SJCRH30 (cell line): ENCODE measurements at regions not wholly inside any gene's neighbourhood (a gene's known extent, or its start where the extent isn't known, plus 50 kb on each side); places are given as distances from the start of the nearest gene placed in this dataset.

Source experiments
- DNase-seq, 2 experiments: peaks; one replicate each; pipeline ENCODE4 v3.0.0-alpha.2; 2015 to 2020
- H3K27ac ChIP-seq: fragments of 250-450 bp; sonication (Bioruptor Pico); 2 replicates; pipeline ENCODE4 v1.5.1; 2020; ENCODE audit warnings: mild to moderate bottlenecking, moderate library complexity
- H3K27me3 ChIP-seq: fragments of 250-450 bp; sonication (Bioruptor Pico); 2 replicates; pipeline ENCODE4 v1.5.1; 2020; ENCODE audit warnings: mild to moderate bottlenecking, moderate library complexity
- H3K36me3 ChIP-seq: fragments of 250-450 bp; sonication (Bioruptor Pico); 2 replicates; pipeline ENCODE4 v1.5.1; 2020; ENCODE audit warnings: mild to moderate bottlenecking, moderate library complexity
- H3K4me1 ChIP-seq: fragments of 250-450 bp; sonication (Bioruptor Pico); 2 replicates; pipeline ENCODE4 v1.5.1; 2020; ENCODE audit warnings: mild to moderate bottlenecking, moderate library complexity
- H3K4me3 ChIP-seq: fragments of 250-450 bp; sonication (Bioruptor Pico); 2 replicates; pipeline ENCODE4 v1.5.1; 2020; ENCODE audit warnings: mild to moderate bottlenecking, moderate library complexity
- H3K9me3 ChIP-seq: fragments of 250-450 bp; sonication (Bioruptor Pico); replicated peaks from 2 replicates; pipeline ENCODE4 v1.5.1; 2020; ENCODE audit warnings: mild to moderate bottlenecking, moderate library complexity

DNA sequence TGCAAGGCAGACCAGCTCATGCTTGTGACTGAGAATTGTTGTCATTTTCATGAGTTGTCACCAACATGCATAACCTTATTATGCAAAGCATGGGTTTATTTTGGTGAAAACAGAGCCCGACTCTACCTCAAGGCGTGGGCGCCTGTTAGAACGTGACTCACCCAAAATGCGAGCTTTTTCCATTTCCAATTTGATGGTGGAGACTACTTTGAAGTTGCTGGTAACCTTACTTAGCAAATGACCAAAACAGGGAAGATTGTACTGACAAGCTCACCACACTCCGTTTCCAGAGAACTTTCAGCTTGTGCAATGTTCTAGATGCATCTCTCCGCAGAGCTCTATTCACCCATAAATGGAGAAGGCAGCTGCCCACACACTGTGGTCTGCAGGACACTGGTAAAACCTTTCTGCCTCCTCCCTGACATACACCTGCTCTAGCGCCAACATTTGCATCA lies 284.5 kb downstream of the MAF start:
- Histone ChIP-seq H3K9me3 (no peaks in the 10 kb centered on the region), H3K4me1 (0 out of 2 replicates have a peak, but pooled peaks cover 2% of the 10 kb centered on the region), H3K27ac (no peak overlapping the region), H3K36me3 (no peaks in the 10 kb centered on the region), H3K4me3 (no peak overlapping the region), H3K27me3 (no peaks in the 10 kb centered on the region)
- no peak for DNase-seq

GRCh38 chr16:79312502-79312901 lies 288.0 kb downstream of the MAF start:
- H3K27me3 ChIP-seq, result no peaks in the 10 kb centered on the region
- no peaks in the 10 kb centered on the region for H3K4me1 ChIP-seq
- H3K36me3 ChIP-seq, result no peaks in the 10 kb centered on the region
- no peak for DNase-seq
- H3K9me3 ChIP-seq, result no peaks in the 10 kb centered on the region
- H3K27ac ChIP-seq, result no peak overlapping the region
- no peak overlapping the region for H3K4me3 ChIP-seq

GRCh38 chr16:79310710-79311109 lies 289.8 kb downstream of the MAF start:
- H3K9me3 ChIP-seq, result no peaks in the 10 kb centered on the region
- no peaks in the 10 kb centered on the region for H3K4me1 ChIP-seq
- DNase-seq, result no peak
- H3K27ac ChIP-seq, result no peak overlapping the region
- H3K27me3 ChIP-seq, result no peaks in the 10 kb centered on the region
- no peaks in the 10 kb centered on the region for H3K36me3 ChIP-seq
- H3K4me3 ChIP-seq, result no peak overlapping the region

DNA sequence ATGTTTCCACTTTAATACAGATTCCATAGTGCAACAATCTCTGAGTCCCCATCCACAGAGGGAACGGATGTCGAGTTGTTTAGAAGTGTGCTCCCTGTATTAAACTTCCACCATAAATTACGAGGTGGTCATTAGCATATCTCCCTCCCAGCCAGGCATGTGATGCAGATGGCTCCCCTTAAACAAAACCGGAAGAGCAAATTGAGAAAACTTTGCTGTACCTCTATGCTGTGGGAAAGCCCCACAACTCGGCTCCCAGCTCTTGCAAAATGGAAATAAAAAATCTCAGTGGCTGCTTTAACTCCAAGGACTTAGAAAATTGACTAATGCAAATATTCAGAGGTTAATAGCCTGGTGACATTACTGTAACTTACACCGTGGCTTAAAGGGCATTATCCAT lies 290.9 kb downstream of the MAF start:
- Histone ChIP-seq H3K9me3 (no peaks in the 10 kb centered on the region), H3K27me3 (no peaks in the 10 kb centered on the region), H3K4me3 (no peak overlapping the region), H3K36me3 (no peaks in the 10 kb centered on the region), H3K27ac (no peak overlapping the region), H3K4me1 (no peaks in the 10 kb centered on the region)
- no peak for DNase-seq

- Histone ChIP-seq H3K36me3 (no peaks in the 10 kb centered on the region), H3K4me1 (no peaks in the 10 kb centered on the region), H3K27me3 (no peaks in the 10 kb centered on the region), H3K9me3 (no peaks in the 10 kb centered on the region), H3K27ac (no peak overlapping the region), H3K4me3 (no peak overlapping the region)
- DNase-seq, result no peak
Measured at GRCh38 chr16:79307214-79307613, 293.3 kb downstream of the MAF start.

- Histone ChIP-seq H3K4me3 (no peak overlapping the region), H3K27me3 (no peaks in the 10 kb centered on the region), H3K9me3 (no peaks in the 10 kb centered on the region), H3K36me3 (no peaks in the 10 kb centered on the region), H3K4me1 (no peaks in the 10 kb centered on the region), H3K27ac (no peak overlapping the region)
- DNase-seq, result no peak
Measured at GRCh38 chr16:79305074-79305473, 295.5 kb downstream of the MAF start.

- Histone ChIP-seq H3K4me1 (no peaks in the 10 kb centered on the region), H3K4me3 (no peak overlapping the region), H3K27me3 (no peaks in the 10 kb centered on the region), H3K9me3 (no peaks in the 10 kb centered on the region), H3K36me3 (no peaks in the 10 kb centered on the region), H3K27ac (no peak overlapping the region)
- no peak for DNase-seq
Measured at GRCh38 chr16:79303959-79304387, 296.6 kb downstream of the MAF start.

DNA sequence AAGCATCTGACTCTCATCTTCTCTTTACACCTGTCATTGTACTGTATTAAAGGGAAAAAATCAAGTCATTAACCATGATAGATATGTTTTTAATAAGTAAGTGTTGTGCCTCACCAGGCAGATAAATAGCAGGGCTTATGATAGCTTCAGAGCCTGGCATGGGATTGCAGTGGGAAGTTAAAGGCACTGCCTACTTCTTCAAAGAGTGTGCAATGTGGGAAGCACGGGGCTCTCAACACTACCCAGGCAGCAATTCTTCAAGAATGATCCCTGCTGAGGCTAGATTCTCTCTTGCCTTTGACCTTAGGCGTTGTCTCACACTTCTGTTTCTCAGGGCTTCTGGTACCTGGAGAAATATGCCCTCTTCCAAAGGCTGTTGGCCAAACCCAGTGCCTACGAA lies 297.3 kb downstream of the MAF start:
- Histone ChIP-seq H3K9me3 (no peaks in the 10 kb centered on the region), H3K27ac (no peak overlapping the region), H3K36me3 (no peaks in the 10 kb centered on the region), H3K27me3 (no peaks in the 10 kb centered on the region), H3K4me1 (no peaks in the 10 kb centered on the region), H3K4me3 (no peak overlapping the region)
- no peak for DNase-seq

- H3K36me3 ChIP-seq, result no peaks in the 10 kb centered on the region
- H3K27me3 ChIP-seq, result no peaks in the 10 kb centered on the region
- H3K27ac ChIP-seq, result no peak overlapping the region
- H3K4me1 ChIP-seq, result no peaks in the 10 kb centered on the region
- no peak overlapping the region for H3K4me3 ChIP-seq
- DNase-seq, result no peak
- no peaks in the 10 kb centered on the region for H3K9me3 ChIP-seq
Measured at GRCh38 chr16:79302731-79303130, 297.8 kb downstream of the MAF start.

- no peak overlapping the region for H3K27ac ChIP-seq
- DNase-seq, result no peak
- no peak overlapping the region for H3K4me3 ChIP-seq
- no peaks in the 10 kb centered on the region for H3K4me1 ChIP-seq
- no peaks in the 10 kb centered on the region for H3K36me3 ChIP-seq
- no peaks in the 10 kb centered on the region for H3K27me3 ChIP-seq
- H3K9me3 ChIP-seq, result no peaks in the 10 kb centered on the region
Measured at GRCh38 chr16:79301051-79301450, 299.5 kb downstream of the MAF start.

DNA sequence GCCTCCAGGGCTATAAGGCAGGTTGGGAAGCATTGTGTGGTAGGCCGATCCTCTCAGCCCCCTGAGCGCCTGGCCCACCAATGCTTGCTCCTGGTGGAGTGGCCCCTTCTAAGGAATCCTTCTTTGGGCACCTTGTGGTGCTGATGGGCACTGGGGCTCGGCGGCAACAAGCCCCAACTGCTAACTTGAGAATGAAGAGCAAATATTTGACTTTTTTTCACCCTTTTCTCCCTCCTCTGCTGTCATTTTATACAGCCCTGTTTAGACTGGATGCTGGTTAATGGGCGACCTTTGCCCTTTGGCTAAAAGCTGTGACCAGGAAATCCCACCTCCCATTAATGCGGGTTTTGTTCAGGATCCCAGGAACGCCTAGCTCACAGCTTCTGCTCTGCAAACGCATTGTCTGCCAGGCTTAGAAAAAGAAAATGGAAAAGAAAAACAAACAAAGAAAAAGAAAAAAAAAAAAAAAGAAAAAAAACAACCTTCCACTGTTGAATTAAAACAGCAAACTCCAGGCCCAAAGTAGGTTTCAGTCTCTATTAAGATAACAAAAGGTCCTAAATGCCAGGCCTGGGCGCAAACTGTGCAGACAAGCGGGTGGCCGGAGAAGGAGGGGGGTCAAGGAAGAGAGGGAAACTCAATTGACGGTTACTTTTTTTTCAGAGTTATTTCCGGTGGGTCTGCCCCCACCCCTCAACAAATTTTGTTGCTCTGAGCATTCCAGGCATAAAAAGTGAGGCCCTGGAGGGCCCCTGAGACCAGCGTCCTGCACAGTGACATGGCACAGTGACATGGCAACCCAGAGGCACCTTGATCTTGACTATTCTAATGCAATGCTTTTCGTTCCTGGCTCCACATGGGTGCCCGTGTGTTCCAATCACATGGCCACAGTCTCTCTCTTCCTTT lies 301.4 kb downstream of the MAF start:
- Histone ChIP-seq H3K27me3 (no peaks in the 10 kb centered on the region), H3K4me1 (no peaks in the 10 kb centered on the region), H3K9me3 (no peaks in the 10 kb centered on the region), H3K36me3 (no peaks in the 10 kb centered on the region), H3K27ac (no peak overlapping the region), H3K4me3 (no peak overlapping the region)
- peak in 1 of 2 experiments; percentile 17 for DNase-seq

GRCh38 chr16:79298476-79298875 lies 302.1 kb downstream of the MAF start:
- no peak for DNase-seq
- H3K9me3 ChIP-seq, result no peaks in the 10 kb centered on the region

DNA sequence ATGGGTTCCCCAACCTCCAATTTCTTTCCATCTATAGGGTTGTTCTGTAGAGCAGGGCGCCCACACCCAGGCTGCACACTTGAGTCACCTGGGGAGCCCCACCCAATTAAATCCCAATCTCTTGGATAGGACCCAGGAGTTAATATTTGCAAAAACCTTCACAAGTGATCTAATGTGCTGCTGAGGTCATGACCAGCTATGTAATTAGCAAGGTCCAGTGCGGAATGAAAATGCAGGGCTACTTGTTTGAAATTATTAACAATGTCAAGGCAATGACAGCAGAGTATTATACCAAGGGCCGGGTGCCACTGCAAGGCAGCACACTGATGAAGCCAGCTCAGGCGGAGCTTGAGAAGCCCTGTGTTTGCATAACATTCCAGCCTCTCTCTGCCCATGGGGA lies 302.7 kb downstream of the MAF start:
- no peak for DNase-seq
- no peaks in the 10 kb centered on the region for H3K9me3 ChIP-seq

More at GRCh38 chr16:79298476-79298875, 302.1 kb downstream of the MAF start:
- no peaks in the 10 kb centered on the region for H3K36me3 ChIP-seq
- H3K4me1 ChIP-seq, result no peaks in the 10 kb centered on the region
- H3K27ac ChIP-seq, result no peak overlapping the region
- no peaks in the 10 kb centered on the region for H3K27me3 ChIP-seq
- H3K4me3 ChIP-seq, result no peak overlapping the region

DNA sequence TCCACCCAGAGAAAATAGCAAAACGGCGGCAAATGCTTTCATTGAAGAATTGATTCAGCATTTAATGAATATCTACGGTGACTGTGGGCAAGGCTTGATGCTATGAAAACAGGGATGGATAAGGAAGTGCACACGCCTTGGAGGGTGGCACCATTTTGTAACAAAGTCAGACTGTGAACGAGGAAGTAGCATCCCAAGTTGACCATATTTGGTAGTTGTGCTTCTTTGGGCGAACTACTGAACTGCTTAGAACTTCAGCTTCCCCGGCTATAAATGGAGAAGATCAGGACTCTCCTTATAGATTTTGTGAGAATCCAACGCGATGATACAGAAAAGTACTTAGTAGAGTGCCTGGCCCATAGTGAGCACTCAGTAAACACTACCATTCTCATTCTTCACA lies 303.2 kb downstream of the MAF start:
- H3K9me3 ChIP-seq, result no peaks in the 10 kb centered on the region
- no peaks in the 10 kb centered on the region for H3K36me3 ChIP-seq
- H3K27me3 ChIP-seq, result no peaks in the 10 kb centered on the region
- no peak for DNase-seq
- no peak overlapping the region for H3K4me3 ChIP-seq
- no peak overlapping the region for H3K27ac ChIP-seq
- no peaks in the 10 kb centered on the region for H3K4me1 ChIP-seq

More for the DNA sequence above, 302.7 kb downstream of the MAF start:
- no peaks in the 10 kb centered on the region for H3K27me3 ChIP-seq
- H3K4me1 ChIP-seq, result no peaks in the 10 kb centered on the region
- H3K4me3 ChIP-seq, result no peak overlapping the region
- no peaks in the 10 kb centered on the region for H3K36me3 ChIP-seq
- H3K27ac ChIP-seq, result no peak overlapping the region

- DNase-seq, result no peak
- Histone ChIP-seq H3K4me1 (no peaks in the 10 kb centered on the region), H3K27ac (no peak overlapping the region), H3K4me3 (no peak overlapping the region), H3K36me3 (no peaks in the 10 kb centered on the region), H3K27me3 (no peaks in the 10 kb centered on the region), H3K9me3 (no peaks in the 10 kb centered on the region)
Measured at GRCh38 chr16:79296491-79296890, 304.0 kb downstream of the MAF start.

GRCh38 chr16:79295746-79296145 lies 304.8 kb downstream of the MAF start:
- H3K36me3 ChIP-seq, result no peaks in the 10 kb centered on the region
- no peaks in the 10 kb centered on the region for H3K4me1 ChIP-seq
- H3K4me3 ChIP-seq, result no peak overlapping the region
- no peaks in the 10 kb centered on the region for H3K9me3 ChIP-seq
- no peak overlapping the region for H3K27ac ChIP-seq
- DNase-seq, result no peak
- H3K27me3 ChIP-seq, result no peaks in the 10 kb centered on the region
